IMR-90 (cell line): ENCODE measurements at regions not wholly inside any gene's neighbourhood (a gene's known extent, or its start where the extent isn't known, plus 50 kb on each side); places are given as distances from the start of the nearest gene placed in this dataset.

Experiments used
- ATAC-seq: fragments of 200-7000 bp; cut with Tn5 transposase; 2 replicates; pipeline ENCODE4 v1.9.1; 2020; ENCODE audit warnings: low read depth, mild to moderate bottlenecking, moderate library complexity
- BruUV-seq: library from RNA; stranded (reverse); fragments of 400-500 nt; replicated peaks from 2 replicates; lab custom pipeline; 2021; lab: Mats Ljungman, UMichigan
- CTCF ChIA-PET: fragments of 300-600 bp; formaldehyde crosslinking; extraction: SDS; loops from one replicate; lab custom pipeline; 2021; ENCODE audit warnings: antibody characterized with exemption; lab: Yijun Ruan, JAX
- POLR2A ChIA-PET: fragments of 300-600 bp; sonication (Branson Sonifier 250); formaldehyde crosslinking; loops from one replicate; lab custom pipeline; 2022; ENCODE audit warnings: antibody characterized with exemption; ENCODE audit not compliant: unreplicated experiment; lab: Charles Lee
- DNase-seq: peaks from one replicate; pipeline ENCODE4 v3.0.0; 2013
- H2AFZ ChIP-seq: replicated peaks from 2 replicates; pipeline ENCODE3; 2013; ENCODE audit warnings: low read length, mild to moderate bottlenecking; ENCODE audit not compliant: poor library complexity
- H2AK5ac ChIP-seq: 2 replicates; pipeline ENCODE4 v1.6.1; 2013; ENCODE audit warnings: low read depth, low read length, inconsistent platforms
- H2AK9ac ChIP-seq: replicated peaks from 2 replicates; pipeline ENCODE3; 2013; ENCODE audit warnings: mild to moderate bottlenecking, low read depth, low read length, moderate library complexity; ENCODE audit not compliant: poor library complexity
- H2BK120ac ChIP-seq: 2 replicates; pipeline ENCODE4 v1.6.1; 2013; ENCODE audit warnings: low read depth, low read length, inconsistent platforms
- H2BK15ac ChIP-seq: 3 replicates; pipeline ENCODE4 v1.6.1; 2013; ENCODE audit warnings: low read depth, low read length, inconsistent platforms
- H2BK20ac ChIP-seq: 2 replicates; pipeline ENCODE4 v1.6.1; 2013; ENCODE audit warnings: low read depth, mild to moderate bottlenecking, inconsistent platforms, low read length, moderate library complexity
- H2BK5ac ChIP-seq: 2 replicates; pipeline ENCODE4 v1.6.1; 2013; ENCODE audit warnings: mild to moderate bottlenecking, low read depth, low read length, inconsistent platforms; ENCODE audit not compliant: poor library complexity, severe bottlenecking
- H3K14ac ChIP-seq: replicated peaks from 2 replicates; pipeline ENCODE4 v1.6.1; 2013; ENCODE audit warnings: low read depth, low read length, inconsistent platforms
- H3K18ac ChIP-seq: 2 replicates; pipeline ENCODE4 v1.6.1; 2013; ENCODE audit warnings: low read depth, low read length, control low read depth
- H3K23ac ChIP-seq: 2 replicates; pipeline ENCODE4 v1.6.1; 2013; ENCODE audit warnings: low read depth, low read length, inconsistent platforms
- H3K27ac ChIP-seq: 2 replicates; pipeline ENCODE4 v1.5.1; 2013; ENCODE audit warnings: mild to moderate bottlenecking, control low read depth, low read length; ENCODE audit not compliant: insufficient read depth
- H3K27me3 ChIP-seq: 2 replicates; pipeline ENCODE4 v1.6.1; 2013; ENCODE audit warnings: low read length; ENCODE audit not compliant: control insufficient read depth, insufficient read depth
- H3K36me3 ChIP-seq: 2 replicates; pipeline ENCODE4 v1.6.1; 2013; ENCODE audit warnings: low read length, mixed read lengths; ENCODE audit not compliant: control insufficient read depth, insufficient read depth
- H3K4ac ChIP-seq: 2 replicates; pipeline ENCODE4 v1.6.1; 2013; ENCODE audit warnings: low read depth, low read length, inconsistent platforms
- H3K4me1 ChIP-seq: 2 replicates; pipeline ENCODE4 v1.6.1; 2013; ENCODE audit warnings: low read length, mixed read lengths; ENCODE audit not compliant: control insufficient read depth, insufficient read depth
- H3K4me2 ChIP-seq: 2 replicates; pipeline ENCODE4 v1.6.1; 2013; ENCODE audit warnings: low read depth, mild to moderate bottlenecking, control low read depth, low read length, moderate library complexity
- H3K4me3 ChIP-seq: 2 replicates; pipeline ENCODE4 v1.5.1; 2013; ENCODE audit warnings: low read depth, mild to moderate bottlenecking, control low read depth, low read length, moderate library complexity; ENCODE audit not compliant: insufficient read depth
- H3K56ac ChIP-seq: 2 replicates; pipeline ENCODE4 v1.6.1; 2013; ENCODE audit warnings: low read length, inconsistent platforms; ENCODE audit not compliant: insufficient read depth; ENCODE audit errors: extremely low read depth
- H3K79me1 ChIP-seq, 2 experiments: 2 replicates each; pipeline ENCODE4 v1.6.1; 2013; ENCODE audit warnings: low read length in 2 of 2, inconsistent platforms in 1 of 2, low read depth in 1 of 2
- H3K9ac ChIP-seq: 2 replicates; pipeline ENCODE4 v1.6.1; 2013; ENCODE audit warnings: low read depth, low read length, control low read depth
- H3K9me1 ChIP-seq: 2 replicates; pipeline ENCODE4 v1.6.1; 2013; ENCODE audit warnings: low read length, inconsistent platforms; ENCODE audit not compliant: insufficient read depth
- H3K9me3 ChIP-seq: 2 replicates; pipeline ENCODE4 v1.6.1; 2013; ENCODE audit warnings: low read length; ENCODE audit not compliant: control insufficient read depth, insufficient read depth
- H4K20me1 ChIP-seq: 2 replicates; pipeline ENCODE4 v1.6.1; 2013; ENCODE audit warnings: low read length, inconsistent platforms; ENCODE audit not compliant: insufficient read depth
- H4K5ac ChIP-seq: 2 replicates; pipeline ENCODE4 v1.6.1; 2013; ENCODE audit warnings: mild to moderate bottlenecking, low read depth, low read length, control low read depth
- H4K8ac ChIP-seq, 2 experiments: 2 replicates each; pipeline ENCODE4 v1.6.1; 2013; ENCODE audit warnings: low read depth in 2 of 2, low read length in 2 of 2, control low read depth in 1 of 2, inconsistent platforms in 1 of 2
- H4K91ac ChIP-seq: 2 replicates; pipeline ENCODE4 v1.6.1; 2013; ENCODE audit warnings: low read depth, low read length, inconsistent platforms; ENCODE audit not compliant: insufficient read depth
- CEBPB ChIP-seq: IDR thresholded peaks from 2 replicates; pipeline ENCODE4 v1.6.1; 2012; ENCODE audit warnings: low read depth, low read length, improper control_type of control experiment
- MAFK ChIP-seq: IDR thresholded peaks from 2 replicates; pipeline ENCODE4 v1.6.1; 2012; ENCODE audit warnings: low read depth, low read length, improper control_type of control experiment
- MXI1 ChIP-seq: IDR thresholded peaks from 2 replicates; pipeline ENCODE4 v1.6.1; 2012; ENCODE audit warnings: low read depth, mild to moderate bottlenecking, low read length, moderate library complexity, borderline replicate concordance
- NFE2L2 ChIP-seq: fragments of 150-350 bp; IDR thresholded peaks from 2 replicates; pipeline ENCODE4 v1.6.1; 2016; ENCODE audit warnings: low read depth, mild to moderate bottlenecking, low read length
- RFX5 ChIP-seq: IDR thresholded peaks from 2 replicates; pipeline ENCODE4 v1.8.0; 2012; ENCODE audit warnings: low read depth, mild to moderate bottlenecking, low read length, moderate library complexity
- SMC3 ChIP-seq: fragments of 150-350 bp; IDR thresholded peaks from 2 replicates; pipeline ENCODE4 v1.6.1; 2016; ENCODE audit warnings: low read depth, mild to moderate bottlenecking, antibody characterized with exemption, low read length, moderate library complexity
- WGBS, 2 experiments: methylation state at CpG; one replicate each; pipeline versions ENCODE4 v1.1.5 to v1.1.7; 2013; ENCODE audit warnings: missing lambda C conversion rate in 2 of 2; ENCODE audit not compliant: insufficient read length in 1 of 2; ENCODE audit errors: extremely low coverage in 2 of 2; 5-methylcytosine and 5-hydroxymethylcytosine counted together
- dilution Hi-C: fragments of 300-500 bp; cut with HindIII; formaldehyde crosslinking; loops from one replicate; pipeline ENCODE4 v1.14.3; 2018; ENCODE audit warnings: low sequenced_read_pairs; ENCODE audit not compliant: unreplicated experiment
- in situ Hi-C: fragments of 300-500 bp; cut with MboI; formaldehyde crosslinking; loops from 3 replicates; pipeline ENCODE4 v1.14.3; 2019; ENCODE audit warnings: low sequenced_read_pairs, inconsistent platforms, mixed read lengths
- intact Hi-C: fragments of 100-400 bp; cut with micrococcal nuclease; formaldehyde crosslinking; loops from 2 replicates; pipeline ENCODE4 v1.10.0; 2022

DNA sequence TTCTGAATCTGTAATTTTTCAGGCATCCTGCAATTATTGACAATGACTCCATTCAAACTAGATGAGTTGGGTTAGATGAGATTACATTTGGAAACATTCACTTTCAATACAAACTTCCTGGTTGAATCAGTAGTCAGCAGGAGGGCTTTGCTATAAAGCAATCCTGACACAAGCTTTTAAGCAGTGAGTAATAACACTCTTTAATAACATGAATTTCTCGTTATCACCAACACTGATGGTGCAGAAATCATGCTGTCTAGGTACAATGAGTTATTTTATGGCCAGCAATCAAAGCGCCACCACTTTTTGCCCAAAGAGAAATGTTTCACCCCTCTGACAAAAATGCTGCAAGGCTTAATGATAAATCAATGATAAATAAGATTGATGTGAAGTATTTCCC is 474.8 kb upstream of the CNTN4 start:
- intact Hi-C loops, result no loop called here

More for the DNA sequence above, 474.8 kb upstream of the CNTN4 start:
- Histone ChIP-seq H3K56ac (no peak overlapping the region), H3K4me3 (no peak overlapping the region), H3K9me1 (no peaks in the 10 kb centered on the region), H2AK5ac (no peak overlapping the region), H2BK15ac (no peak overlapping the region), H3K14ac (no peak overlapping the region), H3K9ac (no peak overlapping the region), H3K18ac (no peak overlapping the region), H3K23ac (no peak overlapping the region), H3K9me3 (no peaks in the 10 kb centered on the region; the same call in 1 of the 2 replicates), H2BK5ac (no peak overlapping the region), H2BK120ac (no peak overlapping the region), H2AFZ (no peak overlapping the region), H3K27me3 (no peaks in the 10 kb centered on the region), H4K20me1 (no peaks in the 10 kb centered on the region), H3K27ac (no peak overlapping the region), H4K8ac (no peak overlapping the region), H3K4me1 (no peaks in the 10 kb centered on the region), H2BK20ac (no peak overlapping the region), H3K4me2 (no peak overlapping the region), H4K5ac (no peak overlapping the region), H3K36me3 (no peaks in the 10 kb centered on the region), H3K79me1 (no peaks in the 10 kb centered on the region), H4K91ac (no peak overlapping the region), H3K4ac (no peak overlapping the region), H2AK9ac (no peak overlapping the region)
- TF ChIP-seq NFE2L2 (no peak), SMC3 (no peak), CEBPB (no peak), RFX5 (no peak), MXI1 (no peak), MAFK (no peak)
- no TSS peak for BruUV-seq
- DNase-seq, result no peak
- WGBS, 2 experiments, result no CpG with 5 or more reads among the region's 2 CpGs
- dilution Hi-C loops (no loop called here), in situ Hi-C loops (no loop called here)
- ATAC-seq, result no peak
- CTCF ChIA-PET, result no interaction called here
- POLR2A ChIA-PET, result no interaction called here
